HFFc6 (cell line): ENCODE measurements at regions not wholly inside any gene's neighbourhood (a gene's known extent, or its start where the extent isn't known, plus 50 kb on each side); places are given as distances from the start of the nearest gene placed in this dataset.

Experiments
- DNase-seq: peaks from one replicate; pipeline ENCODE4 v3.0.0-alpha.2; 2018
- H3K27ac Mint-ChIP-seq: 2 replicates; pipeline ENCODE4 v1.8.0; 2020; ENCODE audit warnings: mild to moderate bottlenecking, mixed read lengths
- H3K27me3 Mint-ChIP-seq: 2 replicates; pipeline ENCODE4 v1.8.0; 2021; ENCODE audit warnings: mild to moderate bottlenecking, moderate library complexity, mixed read lengths; ENCODE audit not compliant: insufficient read depth
- H3K36me3 Mint-ChIP-seq: 2 replicates; pipeline ENCODE4 v1.8.0; 2021; ENCODE audit warnings: low read depth, mixed read lengths
- H3K4me1 Mint-ChIP-seq: 2 replicates; pipeline ENCODE4 v1.8.0; 2020; ENCODE audit warnings: low read depth, mixed read lengths
- H3K4me3 Mint-ChIP-seq: 2 replicates; pipeline ENCODE4 v1.8.0; 2020; ENCODE audit warnings: mild to moderate bottlenecking, moderate library complexity, mixed read lengths
- H3K9me3 Mint-ChIP-seq: 2 replicates; pipeline ENCODE4 v1.8.0; 2020; ENCODE audit warnings: mild to moderate bottlenecking, mixed read lengths
- CTCF ChIP-seq: fragments of 200-600 bp; sonication (generic); IDR thresholded peaks from 2 replicates; pipeline ENCODE4 v1.5.0; 2021; ENCODE audit warnings: antibody characterized with exemption, mild to moderate bottlenecking

DNA sequence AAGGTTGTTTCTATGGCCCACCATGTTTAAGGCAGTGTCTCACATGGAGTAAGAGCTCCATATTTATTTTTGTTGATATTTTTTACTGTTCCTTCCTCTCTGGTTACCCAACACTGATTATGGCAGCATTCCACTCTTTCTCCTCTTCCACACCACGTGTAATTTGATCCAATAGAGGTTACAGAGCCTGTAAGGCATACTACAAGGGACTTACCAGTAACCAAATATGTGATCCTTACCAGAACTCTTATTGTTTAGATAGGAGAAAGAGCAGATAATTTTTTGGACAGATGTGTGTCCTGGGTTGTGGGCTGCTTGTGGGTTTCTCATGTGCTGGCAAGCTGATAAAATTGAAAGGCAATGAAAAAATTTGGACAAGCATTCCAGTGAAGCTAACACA lies 261.3 kb downstream of the TMEM167A start:
- H3K4me3 Mint-ChIP-seq, result no peak overlapping the region
- DNase-seq, result no peak
- no peaks in the 10 kb centered on the region; the same call in 1 of the 2 replicates for H3K9me3 Mint-ChIP-seq
- H3K4me1 Mint-ChIP-seq, result no peaks in the 10 kb centered on the region
- H3K27me3 Mint-ChIP-seq, result no peaks in the 10 kb centered on the region
- no peak overlapping the region for H3K27ac Mint-ChIP-seq
- no peaks in the 10 kb centered on the region for H3K36me3 Mint-ChIP-seq
- no peak for TF ChIP-seq CTCF

DNA sequence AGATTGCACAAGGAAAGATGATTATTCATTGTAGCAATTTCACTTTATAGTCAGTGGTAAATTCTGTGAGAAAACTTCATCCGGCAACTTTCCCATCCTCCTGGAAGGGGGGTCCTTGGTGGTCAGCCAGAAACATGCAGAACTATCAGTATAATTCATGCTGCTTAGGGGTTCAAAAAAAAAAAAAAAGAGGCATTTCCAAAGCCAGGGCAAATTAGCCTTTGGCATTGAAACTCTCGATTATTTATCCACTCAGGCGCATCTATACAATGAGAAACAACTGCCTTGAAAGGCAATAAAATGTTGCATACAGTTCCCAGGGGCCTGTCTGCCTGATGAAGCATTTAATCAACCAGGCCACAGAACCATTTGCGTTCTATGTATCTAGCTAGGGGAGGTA lies 263.3 kb downstream of the TMEM167A start:
- TF ChIP-seq CTCF, result no peak
- Mint-ChIP-seq H3K9me3 (no peaks in the 10 kb centered on the region; the same call in 1 of the 2 replicates), H3K27ac (no peak overlapping the region), H3K4me1 (no peaks in the 10 kb centered on the region), H3K36me3 (no peaks in the 10 kb centered on the region), H3K27me3 (no peaks in the 10 kb centered on the region), H3K4me3 (no peak overlapping the region)
- DNase-seq, result no peak

- Mint-ChIP-seq H3K27me3 (no peaks in the 10 kb centered on the region), H3K4me3 (no peak overlapping the region), H3K4me1 (no peaks in the 10 kb centered on the region), H3K27ac (no peak overlapping the region), H3K36me3 (no peaks in the 10 kb centered on the region), H3K9me3 (no peaks in the 10 kb centered on the region; the same call in 1 of the 2 replicates)
- no peak for TF ChIP-seq CTCF
- no peak for DNase-seq
Observed at GRCh38 chr5:82812575-82812974, 264.6 kb downstream of the TMEM167A start.

- TF ChIP-seq CTCF, result no peak
- Mint-ChIP-seq H3K27ac (no peak overlapping the region), H3K27me3 (no peaks in the 10 kb centered on the region), H3K36me3 (no peaks in the 10 kb centered on the region), H3K4me3 (no peak overlapping the region), H3K9me3 (no peaks in the 10 kb centered on the region), H3K4me1 (no peaks in the 10 kb centered on the region)
- DNase-seq, result no peak
Observed at GRCh38 chr5:82811490-82811889, 265.7 kb downstream of the TMEM167A start.

- H3K9me3 Mint-ChIP-seq, result no peaks in the 10 kb centered on the region
- no peaks in the 10 kb centered on the region for H3K36me3 Mint-ChIP-seq
- no peaks in the 10 kb centered on the region for H3K4me1 Mint-ChIP-seq
- no peak for DNase-seq
- H3K27me3 Mint-ChIP-seq, result no peaks in the 10 kb centered on the region
- TF ChIP-seq CTCF, result no peak
- no peak overlapping the region for H3K27ac Mint-ChIP-seq
- no peak overlapping the region for H3K4me3 Mint-ChIP-seq
Observed at GRCh38 chr5:82809420-82810143, 267.6 kb downstream of the TMEM167A start.
